A549 (cell line): ENCODE measurements at regions not wholly inside any gene's neighbourhood (a gene's known extent, or its start where the extent isn't known, plus 50 kb on each side); places are given as distances from the start of the nearest gene placed in this dataset.

Source experiments
- ATAC-seq, 2 experiments: fragments of 200-7000 bp in 1 of 2; fragments of >200 bp in 1 of 2; cut with Nextera tagmentation in 1 of 2; cut with Tn5 transposase in 1 of 2; 3 replicates each; pipeline versions ENCODE4 v1.8.0 to v1.9.1; 2018 to 2020; ENCODE audit warnings: mild to moderate bottlenecking in 1 of 2, moderate library complexity in 1 of 2
- CTCF ChIA-PET: fragments of 300-600 bp; sonication (Branson Sonifier 250); formaldehyde crosslinking; extraction: SDS; loops from one replicate; lab custom pipeline; 2021; ENCODE audit warnings: antibody characterized with exemption, inconsistent platforms; lab: Yijun Ruan, JAX
- POLR2A ChIA-PET: fragments of 350-600 bp; formaldehyde crosslinking; extraction: SDS; loops from one replicate; lab custom pipeline; 2021; ENCODE audit warnings: antibody characterized with exemption, inconsistent platforms; lab: Yijun Ruan, JAX
- DNase-seq, 2 experiments: peaks; one replicate each; pipeline versions ENCODE4 v3.0.0 to v3.0.0-alpha.2; 2011 to 2016; ENCODE audit warnings: low read depth in 1 of 2, low spot score in 1 of 2
- FAIRE-seq: peaks from 2 replicates; lab custom pipeline; 2011; peaks lifted over from hg19 to GRCh38; lab: Jason Lieb, UNC
- H3K27ac ChIP-seq, 2 experiments: fragments of >200 bp; sonication (Bioruptor Twin); formaldehyde crosslinking; 3 replicates each; pipeline ENCODE4 v1.5.1; 2016 to 2017
- H3K4me1 ChIP-seq: fragments of >200 bp; sonication (Bioruptor Twin); formaldehyde crosslinking; 3 replicates; pipeline ENCODE4 v1.6.1; 2016
- H3K4me2 ChIP-seq: fragments of >200 bp; sonication (Bioruptor Twin); formaldehyde crosslinking; 3 replicates; pipeline ENCODE4 v1.6.1; 2016
- H3K4me3 ChIP-seq: fragments of >200 bp; sonication (Bioruptor Twin); formaldehyde crosslinking; 3 replicates; pipeline ENCODE4 v1.5.1; 2016
- H3K9me3 ChIP-seq: fragments of >200 bp; sonication (Bioruptor Twin); formaldehyde crosslinking; 3 replicates; pipeline ENCODE4 v1.6.1; 2016
- ATOH8 ChIP-seq: fragments of 250-450 bp; sonication (Bioruptor Pico); IDR thresholded peaks from 2 replicates; pipeline ENCODE4 v1.5.0; 2020; ENCODE audit warnings: low read depth, mild to moderate bottlenecking, moderate library complexity
- BHLHE40 ChIP-seq: IDR thresholded peaks from 2 replicates; pipeline ENCODE4 v1.6.1; 2012; ENCODE audit warnings: low read depth, low read length, inconsistent platforms
- CBX2 ChIP-seq: fragments of 200-600 bp; sonication (generic); IDR thresholded peaks from 2 replicates; pipeline ENCODE4 v1.6.1; 2016; ENCODE audit warnings: low read depth, mild to moderate bottlenecking, borderline replicate concordance
- CBX8 ChIP-seq: fragments of 200-600 bp; sonication (generic); IDR thresholded peaks from 2 replicates; pipeline ENCODE4 v1.6.1; 2016
- CHD2 ChIP-seq: fragments of 150-350 bp; IDR thresholded peaks from 2 replicates; pipeline ENCODE4 v1.6.1; 2014; ENCODE audit warnings: low read length; ENCODE audit not compliant: partially characterized antibody
- EHF ChIP-seq: fragments of 250-450 bp; sonication (Bioruptor Pico); IDR thresholded peaks from 2 replicates; pipeline ENCODE4 v1.5.0; 2020; ENCODE audit warnings: mild to moderate bottlenecking
- EHMT2 ChIP-seq: fragments of 200-600 bp; sonication (generic); IDR thresholded peaks from 2 replicates; pipeline ENCODE4 v1.6.1; 2016; ENCODE audit warnings: antibody characterized with exemption, low read depth, mild to moderate bottlenecking, moderate library complexity
- ESRRA ChIP-seq: fragments of 150-350 bp; IDR thresholded peaks from 2 replicates; pipeline ENCODE4 v1.6.1; 2014; ENCODE audit warnings: mild to moderate bottlenecking, low read length, borderline replicate concordance
- FOSB ChIP-seq: fragments of 250-450 bp; sonication (Bioruptor Pico); IDR thresholded peaks from 2 replicates; pipeline ENCODE4 v1.5.0; 2020; ENCODE audit warnings: mild to moderate bottlenecking, moderate library complexity
- FOSL2 ChIP-seq, 2 experiments: fragments of 450-650 bp in 1 of 2; fragments of >200 bp in 1 of 2; sonication (Bioruptor Twin) in 1 of 2; formaldehyde crosslinking; IDR thresholded peaks; 2 replicates each; pipeline versions ENCODE4 v1.5.0 to v1.6.1; 2016 to 2020; ENCODE audit warnings: mild to moderate bottlenecking in 1 of 2, moderate library complexity in 1 of 2
- HES2 ChIP-seq: fragments of >200 bp; sonication (Bioruptor Twin); formaldehyde crosslinking; IDR thresholded peaks from 2 replicates; pipeline ENCODE4 v1.6.1; 2016
- HEYL ChIP-seq: fragments of 250-450 bp; sonication (Bioruptor Pico); IDR thresholded peaks from 2 replicates; pipeline ENCODE4 v1.8.0; 2021; ENCODE audit warnings: mild to moderate bottlenecking, moderate library complexity
- HOXB13 ChIP-seq: fragments of 250-450 bp; sonication (Bioruptor Pico); IDR thresholded peaks from 2 replicates; pipeline ENCODE4 v1.5.0; 2020; ENCODE audit warnings: low read depth, mild to moderate bottlenecking, moderate library complexity
- HOXB5 ChIP-seq: fragments of 250-450 bp; sonication (Bioruptor Pico); IDR thresholded peaks from 2 replicates; pipeline ENCODE4 v1.5.0; 2020; ENCODE audit warnings: mild to moderate bottlenecking, moderate library complexity
- JUN ChIP-seq, 2 experiments: fragments of >200 bp; sonication (Bioruptor Twin); formaldehyde crosslinking; IDR thresholded peaks; 2 replicates in 1 of 2; 3 replicates in 1 of 2; pipeline ENCODE4 v1.6.1; 2016 to 2017
- JUNB ChIP-seq: fragments of >200 bp; sonication (Bioruptor Twin); formaldehyde crosslinking; IDR thresholded peaks from 2 replicates; pipeline ENCODE4 v1.6.1; 2016
- MAZ ChIP-seq: fragments of 150-350 bp; IDR thresholded peaks from 2 replicates; pipeline ENCODE4 v1.6.1; 2014; ENCODE audit warnings: antibody characterized with exemption, low read depth, low read length, borderline replicate concordance
- NPAS2 ChIP-seq: fragments of 250-450 bp; sonication (Bioruptor Pico); IDR thresholded peaks from 2 replicates; pipeline ENCODE4 v1.8.0; 2022; ENCODE audit warnings: mild to moderate bottlenecking, moderate library complexity, borderline replicate concordance
- PHF8 ChIP-seq: fragments of 200-600 bp; sonication (generic); IDR thresholded peaks from 2 replicates; pipeline ENCODE4 v1.6.1; 2016; ENCODE audit warnings: low read depth, mild to moderate bottlenecking, antibody characterized with exemption, moderate library complexity, borderline replicate concordance
- POLR2AphosphoS2 ChIP-seq: conservative IDR thresholded peaks from 2 replicates; pipeline ENCODE4 v1.6.1; 2012; ENCODE audit warnings: low read length, improper control_type of control experiment, inconsistent platforms
- RARB ChIP-seq: fragments of 250-450 bp; sonication (Bioruptor Pico); IDR thresholded peaks from 2 replicates; pipeline ENCODE4 v1.8.0; 2021; ENCODE audit warnings: mild to moderate bottlenecking, moderate library complexity
- REST ChIP-seq: fragments of 200-600 bp; sonication (generic); IDR thresholded peaks from 2 replicates; pipeline ENCODE4 v1.6.1; 2016; ENCODE audit warnings: antibody characterized with exemption, mild to moderate bottlenecking, moderate library complexity
- RFX5 ChIP-seq: fragments of 450-650 bp; IDR thresholded peaks from 2 replicates; pipeline ENCODE4 v1.7.1; 2014; ENCODE audit warnings: antibody characterized with exemption, mild to moderate bottlenecking, moderate library complexity
- RNF2 ChIP-seq: fragments of 200-600 bp; sonication (generic); IDR thresholded peaks from 2 replicates; pipeline ENCODE4 v1.6.1; 2016; ENCODE audit warnings: low read depth, mild to moderate bottlenecking, antibody characterized with exemption, moderate library complexity, borderline replicate concordance
- TFCP2L1 ChIP-seq: fragments of 250-450 bp; sonication (Bioruptor Pico); IDR thresholded peaks from 2 replicates; pipeline ENCODE4 v1.5.0; 2021; ENCODE audit warnings: mild to moderate bottlenecking
- ZFP36 ChIP-seq: fragments of 450-650 bp; IDR thresholded peaks from 2 replicates; pipeline ENCODE4 v1.6.1; 2014; ENCODE audit warnings: borderline replicate concordance; ENCODE audit not compliant: partially characterized antibody
- WGBS: methylation state at CpG from one replicate; pipeline ENCODE4 v1.1.6; 2017; ENCODE audit errors: missing lambda C conversion rate; 5-methylcytosine and 5-hydroxymethylcytosine counted together
- TF ChIP-seq, protein P1 (sequence below): fragments of >200 bp; sonication (Bioruptor Twin); formaldehyde crosslinking; IDR thresholded peaks from 3 replicates; pipeline ENCODE4 v1.5.1; 2016
- TF ChIP-seq, protein P2 (sequence below): fragments of >200 bp; sonication (Bioruptor Twin); formaldehyde crosslinking; IDR thresholded peaks from 3 replicates; pipeline ENCODE4 v1.6.1; 2016

GRCh38 chr2:212728717-212729116 is 190.1 kb upstream of the ERBB4 start:
- H3K4me3 ChIP-seq: no peak overlapping the region
- DNase-seq (no peak), FAIRE-seq (no peak), ATAC-seq (no peak)
- no peaks in the 10 kb centered on the region for H3K9me3 ChIP-seq
- CTCF ChIA-PET: no interaction called here
- H3K4me2 ChIP-seq: no peak overlapping the region
- 7% methylated on average over 1 of the region's 1 CpG for WGBS
- POLR2A ChIA-PET: no interaction called here
- no peaks in the 10 kb centered on the region for H3K4me1 ChIP-seq
- H3K27ac ChIP-seq: no peak overlapping the region
- no peak for TF ChIP-seq CBX8
- TF ChIP-seq RFX5: no peak
- TF ChIP-seq EHF (CRISPR knock-in tag): no peak
- TF ChIP-seq ATOH8 (CRISPR knock-in tag): no peak
- TF ChIP-seq HOXB5 (CRISPR knock-in tag): no peak
- no peak for TF ChIP-seq MAZ
- no peak for TF ChIP-seq HES2
- no peak for TF ChIP-seq TFCP2L1 (CRISPR knock-in tag)
- TF ChIP-seq ZFP36: no peak
- TF ChIP-seq, protein P1, sequence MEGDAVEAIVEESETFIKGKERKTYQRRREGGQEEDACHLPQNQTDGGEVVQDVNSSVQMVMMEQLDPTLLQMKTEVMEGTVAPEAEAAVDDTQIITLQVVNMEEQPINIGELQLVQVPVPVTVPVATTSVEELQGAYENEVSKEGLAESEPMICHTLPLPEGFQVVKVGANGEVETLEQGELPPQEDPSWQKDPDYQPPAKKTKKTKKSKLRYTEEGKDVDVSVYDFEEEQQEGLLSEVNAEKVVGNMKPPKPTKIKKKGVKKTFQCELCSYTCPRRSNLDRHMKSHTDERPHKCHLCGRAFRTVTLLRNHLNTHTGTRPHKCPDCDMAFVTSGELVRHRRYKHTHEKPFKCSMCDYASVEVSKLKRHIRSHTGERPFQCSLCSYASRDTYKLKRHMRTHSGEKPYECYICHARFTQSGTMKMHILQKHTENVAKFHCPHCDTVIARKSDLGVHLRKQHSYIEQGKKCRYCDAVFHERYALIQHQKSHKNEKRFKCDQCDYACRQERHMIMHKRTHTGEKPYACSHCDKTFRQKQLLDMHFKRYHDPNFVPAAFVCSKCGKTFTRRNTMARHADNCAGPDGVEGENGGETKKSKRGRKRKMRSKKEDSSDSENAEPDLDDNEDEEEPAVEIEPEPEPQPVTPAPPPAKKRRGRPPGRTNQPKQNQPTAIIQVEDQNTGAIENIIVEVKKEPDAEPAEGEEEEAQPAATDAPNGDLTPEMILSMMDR: no peak
- TF ChIP-seq RNF2: no peak
- TF ChIP-seq BHLHE40: no peak
- no peak for TF ChIP-seq HEYL (CRISPR knock-in tag)
- TF ChIP-seq POLR2AphosphoS2: no peak
- no peak for TF ChIP-seq JUNB
- no peak for TF ChIP-seq CBX2
- TF ChIP-seq, protein P2, sequence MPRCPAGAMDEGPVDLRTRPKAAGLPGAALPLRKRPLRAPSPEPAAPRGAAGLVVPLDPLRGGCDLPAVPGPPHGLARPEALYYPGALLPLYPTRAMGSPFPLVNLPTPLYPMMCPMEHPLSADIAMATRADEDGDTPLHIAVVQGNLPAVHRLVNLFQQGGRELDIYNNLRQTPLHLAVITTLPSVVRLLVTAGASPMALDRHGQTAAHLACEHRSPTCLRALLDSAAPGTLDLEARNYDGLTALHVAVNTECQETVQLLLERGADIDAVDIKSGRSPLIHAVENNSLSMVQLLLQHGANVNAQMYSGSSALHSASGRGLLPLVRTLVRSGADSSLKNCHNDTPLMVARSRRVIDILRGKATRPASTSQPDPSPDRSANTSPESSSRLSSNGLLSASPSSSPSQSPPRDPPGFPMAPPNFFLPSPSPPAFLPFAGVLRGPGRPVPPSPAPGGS: no peak
- no peak for TF ChIP-seq JUN (IDR thresholded peaks at IDR 0.05)
- no peak for TF ChIP-seq FOSL2 (IDR thresholded peaks at IDR 0.05)
- TF ChIP-seq FOSL2 (CRISPR knock-in tag; IDR thresholded peaks at IDR 0.05): no peak
- TF ChIP-seq HOXB13 (CRISPR knock-in tag): no peak

GRCh38 chr2:212727751-212728150 is 189.1 kb upstream of the ERBB4 start:
- FAIRE-seq (no peak), ATAC-seq (no peak), DNase-seq (no peak)
- no peaks in the 10 kb centered on the region for H3K9me3 ChIP-seq
- 44% methylated on average over 3 of the region's 3 CpGs for WGBS
- H3K27ac ChIP-seq: no peak overlapping the region
- H3K4me1 ChIP-seq: no peaks in the 10 kb centered on the region
- ChIA-PET POLR2A (no interaction called here), CTCF (no interaction called here)
- no peak overlapping the region for H3K4me2 ChIP-seq
- no peak overlapping the region for H3K4me3 ChIP-seq
- no peak for TF ChIP-seq EHMT2
- TF ChIP-seq NPAS2 (CRISPR knock-in tag): no peak
- TF ChIP-seq ESRRA: no peak
- no peak for TF ChIP-seq PHF8
- no peak for TF ChIP-seq JUN (IDR thresholded peaks at IDR 0.05)
- no peak for TF ChIP-seq HEYL (CRISPR knock-in tag)
- no peak for TF ChIP-seq BHLHE40
- TF ChIP-seq, protein P1: no peak
- no peak for TF ChIP-seq HES2
- TF ChIP-seq REST: no peak
- no peak for TF ChIP-seq RARB (CRISPR knock-in tag)
- no peak for TF ChIP-seq FOSB (CRISPR knock-in tag)
- no peak for TF ChIP-seq CHD2
